ENCODE measurements at regions not wholly inside any gene's neighbourhood (a gene's known extent, or its start where the extent isn't known, plus 50 kb on each side); places are given as distances from the start of the nearest gene placed in this dataset.

- Mint-ChIP-seq H3K9me3 (ENCODE audit: unreplicated experiment) (peaks cover 37% of the 10 kb centered on the region), H3K4me3 (ENCODE audit: unreplicated experiment) (no peak overlapping the region), H3K27me3 (ENCODE audit: insufficient read depth, unreplicated experiment) (no peaks in the 10 kb centered on the region), H3K4me1 (ENCODE audit: insufficient read depth, unreplicated experiment) (no peaks in the 10 kb centered on the region), H3K27ac (ENCODE audit: low read depth, unreplicated experiment) (no peak overlapping the region), H3K36me3 (ENCODE audit: insufficient read depth, unreplicated experiment) (no peaks in the 10 kb centered on the region)
- intact Hi-C loops (cut with micrococcal nuclease): no loop called here
- BruUV-seq (replicated peaks): no TSS peak
- DNase-seq (ENCODE audit: unreplicated experiment): no peak
- TF ChIP-seq, protein P1, sequence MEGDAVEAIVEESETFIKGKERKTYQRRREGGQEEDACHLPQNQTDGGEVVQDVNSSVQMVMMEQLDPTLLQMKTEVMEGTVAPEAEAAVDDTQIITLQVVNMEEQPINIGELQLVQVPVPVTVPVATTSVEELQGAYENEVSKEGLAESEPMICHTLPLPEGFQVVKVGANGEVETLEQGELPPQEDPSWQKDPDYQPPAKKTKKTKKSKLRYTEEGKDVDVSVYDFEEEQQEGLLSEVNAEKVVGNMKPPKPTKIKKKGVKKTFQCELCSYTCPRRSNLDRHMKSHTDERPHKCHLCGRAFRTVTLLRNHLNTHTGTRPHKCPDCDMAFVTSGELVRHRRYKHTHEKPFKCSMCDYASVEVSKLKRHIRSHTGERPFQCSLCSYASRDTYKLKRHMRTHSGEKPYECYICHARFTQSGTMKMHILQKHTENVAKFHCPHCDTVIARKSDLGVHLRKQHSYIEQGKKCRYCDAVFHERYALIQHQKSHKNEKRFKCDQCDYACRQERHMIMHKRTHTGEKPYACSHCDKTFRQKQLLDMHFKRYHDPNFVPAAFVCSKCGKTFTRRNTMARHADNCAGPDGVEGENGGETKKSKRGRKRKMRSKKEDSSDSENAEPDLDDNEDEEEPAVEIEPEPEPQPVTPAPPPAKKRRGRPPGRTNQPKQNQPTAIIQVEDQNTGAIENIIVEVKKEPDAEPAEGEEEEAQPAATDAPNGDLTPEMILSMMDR (IDR thresholded peaks at IDR 0.05; ENCODE audit: unreplicated experiment): no peak
- ChIA-PET CTCF (no interaction called here), POLR2A (no interaction called here)
Observed at GRCh38 chr18:78856569-78857313, 122.9 kb upstream of the SALL3 start.

DNA sequence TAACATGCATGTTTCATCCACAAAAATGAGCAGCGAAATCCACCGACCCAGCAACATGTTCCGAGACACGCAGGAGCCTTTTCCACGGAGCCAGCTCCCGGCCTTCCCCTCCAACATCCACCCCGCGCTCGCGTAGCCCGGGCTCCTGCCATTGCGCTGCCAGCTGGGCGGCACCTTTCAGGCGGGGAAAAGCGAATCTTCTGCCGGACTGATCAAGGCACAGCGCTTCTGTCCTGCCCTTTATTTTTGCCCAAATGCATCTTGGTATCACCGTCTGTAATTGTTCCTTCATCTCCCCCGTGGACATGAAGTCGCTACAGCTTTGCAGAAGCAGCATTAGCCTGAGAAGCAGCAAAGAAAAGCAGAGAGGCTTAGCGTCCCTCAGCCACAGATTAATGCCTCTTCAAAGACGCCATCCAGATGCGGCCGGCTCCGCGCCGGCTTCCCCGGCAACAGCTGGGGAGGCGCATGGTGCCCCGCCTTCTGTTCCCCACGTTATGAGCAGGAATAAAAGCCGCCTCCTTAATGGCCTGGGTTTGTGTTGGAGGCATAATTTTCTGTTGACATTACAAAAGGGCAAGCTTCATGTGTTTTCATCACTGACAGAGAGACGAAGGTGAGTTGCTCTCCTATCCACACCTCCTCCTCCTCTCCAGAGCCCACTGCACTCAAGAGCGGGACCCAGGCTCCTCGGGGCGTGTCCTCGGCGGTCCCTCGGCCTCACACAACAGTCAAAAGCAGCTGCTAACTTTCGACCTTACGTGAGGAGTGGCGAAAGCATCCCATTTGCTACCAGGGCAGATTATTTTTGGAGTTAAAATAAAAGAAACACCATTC is 122.1 kb upstream of the SALL3 start:
- H3K4me1 Mint-ChIP-seq (ENCODE audit: insufficient read depth, unreplicated experiment): no peaks in the 10 kb centered on the region

DNA sequence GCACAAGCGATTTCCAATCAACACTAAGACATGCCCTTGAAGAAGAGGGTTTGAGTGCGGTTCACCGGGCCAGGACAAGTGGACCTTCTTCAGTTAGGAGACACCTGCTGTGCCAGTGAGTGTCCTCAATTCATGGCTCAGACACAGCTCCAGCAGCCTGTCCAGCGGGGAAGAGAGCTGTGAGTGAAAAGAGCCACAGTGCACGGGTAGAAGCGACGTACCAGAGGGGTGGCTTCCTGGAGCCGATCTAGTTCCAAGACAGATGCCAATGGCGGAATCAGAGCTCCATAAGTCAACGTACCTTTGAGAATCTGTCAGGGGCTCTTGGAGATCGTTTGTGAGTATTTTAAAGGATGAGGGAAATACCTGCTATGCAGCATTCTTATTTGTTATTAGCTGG is 119.9 kb upstream of the SALL3 start:
- ChIA-PET CTCF (no interaction called here), POLR2A (no interaction called here)
- Mint-ChIP-seq H3K4me1 (ENCODE audit: insufficient read depth, unreplicated experiment) (no peaks in the 10 kb centered on the region), H3K27ac (ENCODE audit: low read depth, unreplicated experiment) (no peak overlapping the region), H3K4me3 (ENCODE audit: unreplicated experiment) (no peak overlapping the region), H3K27me3 (ENCODE audit: insufficient read depth, unreplicated experiment) (no peaks in the 10 kb centered on the region), H3K9me3 (ENCODE audit: unreplicated experiment) (peaks cover 20% of the 10 kb centered on the region), H3K36me3 (ENCODE audit: insufficient read depth, unreplicated experiment) (no peaks in the 10 kb centered on the region)
- DNase-seq (ENCODE audit: unreplicated experiment): no peak
- TF ChIP-seq, protein P1 (IDR thresholded peaks at IDR 0.05; ENCODE audit: unreplicated experiment): no peak
- intact Hi-C loops (cut with micrococcal nuclease): no loop called here
- BruUV-seq (replicated peaks): no TSS peak

More for the DNA sequence above, 122.1 kb upstream of the SALL3 start:
- POLR2A ChIA-PET: no interaction called here
- CTCF ChIA-PET: no interaction called here
- Mint-ChIP-seq H3K4me3 (ENCODE audit: unreplicated experiment) (no peak overlapping the region), H3K9me3 (ENCODE audit: unreplicated experiment) (peaks cover 36% of the 10 kb centered on the region), H3K36me3 (ENCODE audit: insufficient read depth, unreplicated experiment) (no peaks in the 10 kb centered on the region), H3K27me3 (ENCODE audit: insufficient read depth, unreplicated experiment) (no peaks in the 10 kb centered on the region), H3K27ac (ENCODE audit: low read depth, unreplicated experiment) (no peak overlapping the region)
- BruUV-seq (replicated peaks): no TSS peak
- intact Hi-C loops (cut with micrococcal nuclease): no loop called here
- TF ChIP-seq, protein P1 (IDR thresholded peaks at IDR 0.05; ENCODE audit: unreplicated experiment): no peak
- DNase-seq (ENCODE audit: unreplicated experiment): no peak

DNA sequence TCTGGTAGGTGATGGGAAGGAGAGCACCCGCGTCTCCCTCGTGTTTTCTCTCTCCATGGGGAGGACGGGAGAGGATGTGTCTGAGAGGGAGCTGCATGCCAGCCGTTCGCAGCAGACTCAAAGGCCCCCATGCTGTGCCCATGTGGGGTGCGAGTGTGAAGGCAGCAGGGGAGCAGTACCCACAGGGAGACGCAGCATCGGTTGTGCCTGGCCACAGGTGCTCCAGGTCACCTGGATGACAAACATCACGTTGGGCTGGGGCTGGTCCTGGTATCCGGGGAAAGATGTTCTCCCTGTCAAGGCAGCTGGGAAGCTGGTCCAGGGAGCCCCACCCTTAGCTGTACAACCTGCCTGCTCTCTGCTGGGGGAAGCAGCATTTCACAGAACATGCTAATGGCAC is 119.5 kb upstream of the SALL3 start:
- Mint-ChIP-seq H3K27ac (ENCODE audit: low read depth, unreplicated experiment) (no peak overlapping the region), H3K9me3 (ENCODE audit: unreplicated experiment) (peaks cover 20% of the 10 kb centered on the region), H3K4me3 (ENCODE audit: unreplicated experiment) (no peak overlapping the region), H3K4me1 (ENCODE audit: insufficient read depth, unreplicated experiment) (no peaks in the 10 kb centered on the region), H3K27me3 (ENCODE audit: insufficient read depth, unreplicated experiment) (no peaks in the 10 kb centered on the region), H3K36me3 (ENCODE audit: insufficient read depth, unreplicated experiment) (no peaks in the 10 kb centered on the region)
- POLR2A ChIA-PET: no interaction called here
- intact Hi-C loops (cut with micrococcal nuclease): no loop called here
- no TSS peak for BruUV-seq (replicated peaks)
- DNase-seq (ENCODE audit: unreplicated experiment): no peak
- CTCF ChIA-PET: no interaction called here
- TF ChIP-seq, protein P1 (IDR thresholded peaks at IDR 0.05; ENCODE audit: unreplicated experiment): no peak

All from MCF 10A (cell line).